Activated T-cell treated with anti-CD3 and anti-CD28 coated beads, Interleukin-2, amount 50 U/mL, for 48 hours (primary cell): ENCODE measurements at regions not wholly inside any gene's neighbourhood (a gene's known extent, or its start where the extent isn't known, plus 50 kb on each side); places are given as distances from the start of the nearest gene placed in this dataset.
"Not testable (repeated sequence)": the region's sequence is repeated elsewhere in the genome, so short reads cannot be mapped to it uniquely, and the experiment has no call there.

Experiments used
- DNase-seq, 2 experiments: peaks; one replicate each; pipeline ENCODE4 v3.0.0-alpha.2; 2020

GRCh38 chr3:188974856-188975599 lies 196.7 kb upstream of the TPRG1 start:
- DNase-seq: no peak

GRCh38 chr3:188975600-188976314 lies 196.0 kb upstream of the TPRG1 start:
- no peak for DNase-seq

GRCh38 chr3:188976407-188976806 lies 195.4 kb upstream of the TPRG1 start:
- DNase-seq: no peak

- DNase-seq: no peak
Measured at GRCh38 chr3:188978421-188979171, 193.2 kb upstream of the TPRG1 start.

GRCh38 chr3:188979248-188979647 lies 192.5 kb upstream of the TPRG1 start:
- no peak for DNase-seq

- no peak for DNase-seq
Measured at GRCh38 chr3:188979669-188980310, 192.0 kb upstream of the TPRG1 start.

GRCh38 chr3:188993181-188993580 lies 178.6 kb upstream of the TPRG1 start:
- DNase-seq: no peak

GRCh38 chr3:189001559-189001958 lies 170.2 kb upstream of the TPRG1 start:
- DNase-seq: no peak

GRCh38 chr3:189003410-189003809 lies 168.4 kb upstream of the TPRG1 start:
- no peak for DNase-seq

- DNase-seq: no peak
Measured at GRCh38 chr3:189013224-189013888, 158.4 kb upstream of the TPRG1 start.

GRCh38 chr3:189014526-189014925 lies 157.2 kb upstream of the TPRG1 start:
- DNase-seq: no peak

GRCh38 chr3:189022576-189023466 lies 148.9 kb upstream of the TPRG1 start:
- not testable (repeated sequence) for DNase-seq

- no peak for DNase-seq
Measured at GRCh38 chr3:189025866-189026265, 145.9 kb upstream of the TPRG1 start.

- no peak for DNase-seq
Measured at GRCh38 chr3:189027626-189028155, 144.1 kb upstream of the TPRG1 start.

GRCh38 chr3:189038773-189039745 lies 132.7 kb upstream of the TPRG1 start:
- DNase-seq: peak; percentile 48 to 50

- DNase-seq: no peak
Measured at GRCh38 chr3:189040656-189041335, 131.0 kb upstream of the TPRG1 start.

GRCh38 chr3:189041482-189042090 lies 130.2 kb upstream of the TPRG1 start:
- peak; percentile 84 to 85 for DNase-seq

- DNase-seq: no peak
Measured at GRCh38 chr3:189042832-189043231, 128.9 kb upstream of the TPRG1 start.
